ENCODE measurements at regions not wholly inside any gene's neighbourhood (a gene's known extent, or its start where the extent isn't known, plus 50 kb on each side); places are given as distances from the start of the nearest gene placed in this dataset.

- TF ChIP-seq KDM1A (IDR thresholded peaks at IDR 0.05; ENCODE audit: borderline replicate concordance, low read length): no peak
- TF ChIP-seq SP4 (IDR thresholded peaks at IDR 0.05; ENCODE audit: low read length): no peak
- no peak for TF ChIP-seq HDAC2 (IDR thresholded peaks at IDR 0.05; ENCODE audit: borderline replicate concordance in 1 of 2, low read depth in 2 of 2, low read length in 2 of 2)
- no peak for TF ChIP-seq HDAC6 (IDR thresholded peaks at IDR 0.05; ENCODE audit: low read depth, low read length)
- no peak for TF ChIP-seq MAFK (IDR thresholded peaks at IDR 0.05; ENCODE audit: low read depth, low read length)
- no peak for TF ChIP-seq POLR2AphosphoS5 (IDR thresholded peaks at IDR 0.05; ENCODE audit: low read depth, low read length)
- TF ChIP-seq NRF1 (IDR thresholded peaks at IDR 0.05; ENCODE audit: low read depth, low read length): no peak
- TF ChIP-seq CTBP2 (IDR thresholded peaks at IDR 0.05; ENCODE audit: borderline replicate concordance, insufficient read depth, insufficient read length, low read length): no peak
- TF ChIP-seq TBP (IDR thresholded peaks at IDR 0.05; ENCODE audit: low read depth, low read length): no peak
- no peak for TF ChIP-seq E2F6 (IDR thresholded peaks at IDR 0.05)
- TF ChIP-seq BCL11A (IDR thresholded peaks at IDR 0.05; ENCODE audit: low read depth in 2 of 2, low read length in 2 of 2): no peak
- TF ChIP-seq CHD2 (IDR thresholded peaks at IDR 0.05; ENCODE audit: low read length): no peak
- no peak for TF ChIP-seq SP2 (IDR thresholded peaks at IDR 0.05; ENCODE audit: low read length)
Observed at GRCh38 chr2:192813341-192813740, 618.6 kb upstream of the TMEFF2 start (continued).
